ENCODE measurements at regions not wholly inside any gene's neighbourhood (a gene's known extent, or its start where the extent isn't known, plus 50 kb on each side); places are given as distances from the start of the nearest gene placed in this dataset.

- TF ChIP-seq USF1 (IDR thresholded peaks at IDR 0.05; ENCODE audit: borderline replicate concordance, low read depth), result no peak
- no peak for TF ChIP-seq EZH2phosphoT487 (IDR thresholded peaks at IDR 0.05; ENCODE audit: borderline replicate concordance, low read depth)
- no peak for TF ChIP-seq RAD21 (IDR thresholded peaks at IDR 0.05; ENCODE audit: low read length)
- no peak for TF ChIP-seq ZBTB33 (IDR thresholded peaks at IDR 0.05; ENCODE audit: borderline replicate concordance, low read depth)
- no peak for TF ChIP-seq NRF1 (IDR thresholded peaks at IDR 0.05; ENCODE audit: low read depth, low read length)
- TF ChIP-seq CTCF (IDR thresholded peaks at IDR 0.05), result no peak
These were observed 150.0 kb upstream of the SYT10 start for GRCh38 chr12:33589576-33590114.
